ENCODE measurements at regions not wholly inside any gene's neighbourhood (a gene's known extent, or its start where the extent isn't known, plus 50 kb on each side); places are given as distances from the start of the nearest gene placed in this dataset.

DNA sequence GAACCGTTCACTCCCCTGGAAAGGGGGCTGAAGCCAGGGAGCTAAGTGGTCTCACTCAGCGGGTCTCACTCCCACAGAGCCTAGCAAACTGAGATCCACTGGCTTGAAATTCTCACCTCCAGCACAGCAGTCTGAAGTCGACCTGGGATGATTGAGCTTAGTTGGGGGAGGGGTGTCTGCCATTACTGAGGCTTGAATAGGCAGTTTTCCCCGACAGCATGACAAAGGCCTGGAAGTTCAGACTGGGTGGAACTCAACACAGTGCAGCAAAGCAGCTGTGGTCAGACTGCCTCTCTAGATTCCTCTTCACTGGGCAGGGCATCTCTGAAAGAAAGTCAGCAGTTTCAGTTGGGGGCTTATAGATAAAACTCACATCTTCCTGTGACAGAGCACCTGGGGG is 292.5 kb downstream of the NUP35 start:
- no peaks in the 10 kb centered on the region for H3K36me3 Mint-ChIP-seq
- no peak overlapping the region for H3K4me3 Mint-ChIP-seq
- H3K27ac Mint-ChIP-seq, result no peak overlapping the region
- no peaks in the 10 kb centered on the region for H3K27me3 Mint-ChIP-seq
- no peak for DNase-seq (ENCODE audit: extremely low spot score, unreplicated experiment)
- H3K9me3 Mint-ChIP-seq, result peaks cover 5% of the 10 kb centered on the region
- H3K4me1 Mint-ChIP-seq (ENCODE audit: unreplicated experiment), result peaks cover 4% of the 10 kb centered on the region
- TF ChIP-seq, protein P1, sequence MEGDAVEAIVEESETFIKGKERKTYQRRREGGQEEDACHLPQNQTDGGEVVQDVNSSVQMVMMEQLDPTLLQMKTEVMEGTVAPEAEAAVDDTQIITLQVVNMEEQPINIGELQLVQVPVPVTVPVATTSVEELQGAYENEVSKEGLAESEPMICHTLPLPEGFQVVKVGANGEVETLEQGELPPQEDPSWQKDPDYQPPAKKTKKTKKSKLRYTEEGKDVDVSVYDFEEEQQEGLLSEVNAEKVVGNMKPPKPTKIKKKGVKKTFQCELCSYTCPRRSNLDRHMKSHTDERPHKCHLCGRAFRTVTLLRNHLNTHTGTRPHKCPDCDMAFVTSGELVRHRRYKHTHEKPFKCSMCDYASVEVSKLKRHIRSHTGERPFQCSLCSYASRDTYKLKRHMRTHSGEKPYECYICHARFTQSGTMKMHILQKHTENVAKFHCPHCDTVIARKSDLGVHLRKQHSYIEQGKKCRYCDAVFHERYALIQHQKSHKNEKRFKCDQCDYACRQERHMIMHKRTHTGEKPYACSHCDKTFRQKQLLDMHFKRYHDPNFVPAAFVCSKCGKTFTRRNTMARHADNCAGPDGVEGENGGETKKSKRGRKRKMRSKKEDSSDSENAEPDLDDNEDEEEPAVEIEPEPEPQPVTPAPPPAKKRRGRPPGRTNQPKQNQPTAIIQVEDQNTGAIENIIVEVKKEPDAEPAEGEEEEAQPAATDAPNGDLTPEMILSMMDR (conservative IDR thresholded peaks at IDR 0.05), result no peak

DNA sequence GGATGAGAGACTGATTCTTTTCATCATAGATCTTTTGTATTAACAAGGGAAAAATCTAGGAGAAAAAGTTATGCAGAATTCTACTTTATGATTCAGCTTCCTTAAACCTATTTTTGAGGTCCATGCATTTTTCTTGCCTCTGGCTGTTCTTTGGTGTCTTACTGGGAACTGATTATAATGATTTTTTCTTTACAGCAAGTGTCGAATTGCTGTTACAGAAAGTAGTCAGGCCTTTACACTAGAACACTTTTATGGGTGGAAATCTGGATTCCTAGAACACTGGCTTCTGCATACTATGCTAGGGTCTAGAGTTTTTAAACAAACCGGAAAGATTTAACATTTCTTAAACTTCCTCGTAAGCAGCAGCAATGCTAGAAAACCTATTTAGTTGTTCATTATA is 302.6 kb downstream of the NUP35 start:
- Mint-ChIP-seq H3K27me3 (no peaks in the 10 kb centered on the region), H3K4me1 (ENCODE audit: unreplicated experiment) (no peaks in the 10 kb centered on the region), H3K27ac (no peak overlapping the region), H3K4me3 (no peak overlapping the region), H3K9me3 (no peaks in the 10 kb centered on the region), H3K36me3 (no peaks in the 10 kb centered on the region)
- TF ChIP-seq, protein P1 (conservative IDR thresholded peaks at IDR 0.05), result no peak
- no peak for DNase-seq (ENCODE audit: extremely low spot score, unreplicated experiment)

DNA sequence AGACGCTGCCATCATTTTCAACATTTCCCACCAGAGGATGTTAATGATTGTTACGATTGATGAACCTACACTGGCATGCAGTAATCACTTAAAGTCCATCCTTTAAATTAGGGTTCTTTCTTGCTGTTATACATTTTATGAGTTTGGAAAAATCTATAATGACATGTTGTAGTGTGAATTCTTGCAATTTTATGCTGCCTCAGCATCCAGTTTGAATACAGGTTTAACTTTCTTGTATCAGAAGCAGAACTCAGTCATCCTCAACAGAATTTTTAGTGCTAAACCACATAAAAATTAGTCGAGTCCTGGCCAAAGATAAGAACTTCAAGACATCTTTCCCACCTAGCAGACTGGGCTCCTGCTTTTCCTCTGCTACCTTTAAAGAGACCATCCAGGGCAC is 303.3 kb downstream of the NUP35 start:
- Mint-ChIP-seq H3K27me3 (no peaks in the 10 kb centered on the region), H3K9me3 (no peaks in the 10 kb centered on the region), H3K27ac (no peak overlapping the region), H3K4me1 (ENCODE audit: unreplicated experiment) (no peaks in the 10 kb centered on the region), H3K36me3 (no peaks in the 10 kb centered on the region), H3K4me3 (no peak overlapping the region)
- TF ChIP-seq, protein P1 (conservative IDR thresholded peaks at IDR 0.05), result no peak
- DNase-seq (ENCODE audit: extremely low spot score, unreplicated experiment), result no peak

DNA sequence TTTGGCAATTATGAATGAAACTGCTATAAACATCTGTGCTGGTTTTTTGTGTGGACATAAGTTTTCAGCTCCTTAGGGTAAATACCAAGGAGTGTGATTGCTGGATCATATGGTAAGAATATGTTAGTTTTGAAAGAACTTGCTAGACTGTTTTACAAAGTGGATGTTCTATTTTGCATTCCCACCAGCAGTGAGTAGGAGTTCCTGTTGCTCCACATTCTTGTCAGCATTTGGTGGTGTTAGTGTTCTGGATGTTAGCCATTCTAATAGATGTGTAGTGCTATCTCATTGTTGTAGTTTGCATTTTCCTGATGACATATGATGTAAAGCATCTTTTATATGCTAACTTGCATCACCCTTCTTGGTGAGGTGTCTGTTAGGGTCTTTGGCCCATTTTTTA is 304.6 kb downstream of the NUP35 start:
- no peaks in the 10 kb centered on the region for H3K4me1 Mint-ChIP-seq (ENCODE audit: unreplicated experiment)
- H3K27me3 Mint-ChIP-seq, result no peaks in the 10 kb centered on the region
- H3K27ac Mint-ChIP-seq, result no peak overlapping the region
- TF ChIP-seq, protein P1 (conservative IDR thresholded peaks at IDR 0.05), result no peak
- DNase-seq (ENCODE audit: extremely low spot score, unreplicated experiment), result no peak
- no peaks in the 10 kb centered on the region for H3K36me3 Mint-ChIP-seq
- no peaks in the 10 kb centered on the region for H3K9me3 Mint-ChIP-seq
- H3K4me3 Mint-ChIP-seq, result no peak overlapping the region

DNA sequence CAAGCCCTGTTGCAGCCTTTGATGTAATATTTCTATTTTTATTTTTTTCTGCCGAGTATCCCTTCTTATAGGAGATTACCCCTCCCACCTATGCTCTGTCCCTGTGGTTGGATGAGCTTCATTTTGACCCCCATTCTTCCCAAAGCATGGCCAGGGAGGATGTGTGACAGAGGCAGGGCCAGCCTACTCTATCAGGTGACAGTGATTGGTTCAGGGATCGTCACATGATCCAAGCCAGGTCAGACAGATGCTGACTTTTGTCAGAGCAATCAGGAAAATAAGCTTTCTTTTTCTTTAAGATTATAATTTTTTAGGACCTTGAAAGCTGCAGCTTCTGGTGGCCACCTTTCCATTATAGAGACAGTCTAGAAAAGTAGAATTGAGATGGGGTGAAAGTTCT is 314.3 kb downstream of the NUP35 start:
- no peaks in the 10 kb centered on the region for H3K4me1 Mint-ChIP-seq (ENCODE audit: unreplicated experiment)
- no peaks in the 10 kb centered on the region for H3K27me3 Mint-ChIP-seq
- TF ChIP-seq, protein P1 (conservative IDR thresholded peaks at IDR 0.05), result no peak
- peaks cover 3% of the 10 kb centered on the region for H3K9me3 Mint-ChIP-seq
- no peak overlapping the region for H3K27ac Mint-ChIP-seq
- no peak overlapping the region for H3K4me3 Mint-ChIP-seq
- DNase-seq (ENCODE audit: extremely low spot score, unreplicated experiment), result no peak
- no peaks in the 10 kb centered on the region for H3K36me3 Mint-ChIP-seq

DNA sequence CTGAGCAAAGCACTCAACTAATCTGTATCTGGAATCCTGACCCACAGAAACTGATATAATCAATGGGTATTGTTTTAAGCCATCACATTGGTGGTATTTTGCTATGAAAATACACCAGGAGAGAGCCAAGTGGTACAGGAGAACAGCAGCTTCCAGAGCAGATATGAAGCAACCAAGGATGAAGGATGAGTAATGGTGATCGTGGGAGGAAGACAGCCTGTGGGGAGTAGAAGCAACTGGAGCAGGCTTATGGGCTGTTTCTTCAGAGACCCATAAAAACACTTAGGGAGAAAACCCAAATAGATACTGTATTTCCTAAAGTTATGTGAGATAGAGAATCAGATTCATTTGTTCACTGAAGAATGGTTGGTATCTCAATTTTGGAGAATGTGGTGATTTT is 330.8 kb downstream of the NUP35 start:
- Mint-ChIP-seq H3K4me3 (no peak overlapping the region), H3K36me3 (no peaks in the 10 kb centered on the region), H3K9me3 (no peaks in the 10 kb centered on the region), H3K27ac (no peak overlapping the region), H3K4me1 (ENCODE audit: unreplicated experiment) (no peaks in the 10 kb centered on the region), H3K27me3 (no peaks in the 10 kb centered on the region)
- DNase-seq (ENCODE audit: extremely low spot score, unreplicated experiment), result no peak
- TF ChIP-seq, protein P1 (conservative IDR thresholded peaks at IDR 0.05), result no peak

Data from type B pancreatic cell (in vitro differentiated cells).